ENCODE measurements at regions not wholly inside any gene's neighbourhood (a gene's known extent, or its start where the extent isn't known, plus 50 kb on each side); places are given as distances from the start of the nearest gene placed in this dataset.
A peak's percentile ranks its signal among the peaks of the same experiment; 100 is the strongest.
"Not testable (repeated sequence)": the region's sequence is repeated elsewhere in the genome, so short reads cannot be mapped to it uniquely, and the experiment has no call there.

GRCh38 chr6:139883776-139884175 lies 509.3 kb upstream of the CITED2 start:
- no peaks in the 10 kb centered on the region for H3K27me3 ChIP-seq (ENCODE audit: control insufficient read depth, insufficient read depth, low read length)
- H3K4me1 ChIP-seq (ENCODE audit: control insufficient read depth, insufficient read depth, low read length), result peaks cover 8% of the 10 kb centered on the region
- H3K9me3 ChIP-seq (ENCODE audit: control insufficient read depth, insufficient read depth, low read length), result no peaks in the 10 kb centered on the region
- H3K36me3 ChIP-seq (ENCODE audit: control insufficient read depth, insufficient read depth, low read length), result no peaks in the 10 kb centered on the region
- H3K4me3 ChIP-seq (ENCODE audit: low read depth, low read length), result no peak overlapping the region
- WGBS (ENCODE audit: insufficient coverage), result no CpG with 5 or more reads among the region's 5 CpGs
- no peak for DNase-seq (ENCODE audit: low read depth in 4 of 6, low spot score in 6 of 6)
- H3K27ac ChIP-seq (ENCODE audit: low read depth, low read length), result peak overlapping the region; percentile 16

GRCh38 chr6:139882977-139883728 lies 508.7 kb upstream of the CITED2 start:
- Histone ChIP-seq H3K27ac (ENCODE audit: low read depth, low read length) (peak overlapping the region; percentile 6), H3K4me1 (ENCODE audit: control insufficient read depth, insufficient read depth, low read length) (peaks cover 8% of the 10 kb centered on the region), H3K9me3 (ENCODE audit: control insufficient read depth, insufficient read depth, low read length) (no peaks in the 10 kb centered on the region), H3K36me3 (ENCODE audit: control insufficient read depth, insufficient read depth, low read length) (no peaks in the 10 kb centered on the region), H3K4me3 (ENCODE audit: low read depth, low read length) (no peak overlapping the region), H3K27me3 (ENCODE audit: control insufficient read depth, insufficient read depth, low read length) (no peaks in the 10 kb centered on the region)
- WGBS (ENCODE audit: insufficient coverage), result 55% methylated on average over 2 of the region's 3 CpGs
- peak in 2 of 6 donors; percentile 47 to 56 for DNase-seq (ENCODE audit: low read depth in 4 of 6, low spot score in 6 of 6)

- WGBS (ENCODE audit: insufficient coverage), result no CpG with 5 or more reads among the region's 6 CpGs
- Histone ChIP-seq H3K27ac (ENCODE audit: low read depth, low read length) (no peak overlapping the region), H3K27me3 (ENCODE audit: control insufficient read depth, insufficient read depth, low read length) (no peaks in the 10 kb centered on the region), H3K4me1 (ENCODE audit: control insufficient read depth, insufficient read depth, low read length) (peaks cover 8% of the 10 kb centered on the region), H3K4me3 (ENCODE audit: low read depth, low read length) (no peak overlapping the region), H3K9me3 (ENCODE audit: control insufficient read depth, insufficient read depth, low read length) (no peaks in the 10 kb centered on the region), H3K36me3 (ENCODE audit: control insufficient read depth, insufficient read depth, low read length) (no peaks in the 10 kb centered on the region)
- DNase-seq (ENCODE audit: low read depth in 4 of 6, low spot score in 6 of 6), result peak in 1 of 6 donors; percentile 24
Measured at GRCh38 chr6:139882234-139882633, 507.8 kb upstream of the CITED2 start.

- 75% methylated on average over 1 of the region's 2 CpGs for WGBS (ENCODE audit: insufficient coverage)
- no peaks in the 10 kb centered on the region for H3K9me3 ChIP-seq (ENCODE audit: control insufficient read depth, insufficient read depth, low read length)
- no peak overlapping the region for H3K27ac ChIP-seq (ENCODE audit: low read depth, low read length)
- H3K27me3 ChIP-seq (ENCODE audit: control insufficient read depth, insufficient read depth, low read length), result no peaks in the 10 kb centered on the region
- peak in 2 of 6 donors; percentile 66 to 81 for DNase-seq (ENCODE audit: low read depth in 4 of 6, low spot score in 6 of 6)
- no peaks in the 10 kb centered on the region for H3K36me3 ChIP-seq (ENCODE audit: control insufficient read depth, insufficient read depth, low read length)
- peaks cover 8% of the 10 kb centered on the region for H3K4me1 ChIP-seq (ENCODE audit: control insufficient read depth, insufficient read depth, low read length)
- H3K4me3 ChIP-seq (ENCODE audit: low read depth, low read length), result no peak overlapping the region
Measured at GRCh38 chr6:139881728-139882211, 507.3 kb upstream of the CITED2 start.

- H3K9me3 ChIP-seq (ENCODE audit: control insufficient read depth, insufficient read depth, low read length), result no peaks in the 10 kb centered on the region
- peaks cover 8% of the 10 kb centered on the region for H3K4me1 ChIP-seq (ENCODE audit: control insufficient read depth, insufficient read depth, low read length)
- no peak overlapping the region for H3K27ac ChIP-seq (ENCODE audit: low read depth, low read length)
- H3K4me3 ChIP-seq (ENCODE audit: low read depth, low read length), result no peak overlapping the region
- no peaks in the 10 kb centered on the region for H3K36me3 ChIP-seq (ENCODE audit: control insufficient read depth, insufficient read depth, low read length)
- H3K27me3 ChIP-seq (ENCODE audit: control insufficient read depth, insufficient read depth, low read length), result no peaks in the 10 kb centered on the region
- no CpG with 5 or more reads among the region's 4 CpGs for WGBS (ENCODE audit: insufficient coverage)
- peak in 2 of 6 donors; percentile 45 to 57 for DNase-seq (ENCODE audit: low read depth in 4 of 6, low spot score in 6 of 6)
Measured at GRCh38 chr6:139881236-139881635, 506.8 kb upstream of the CITED2 start.

GRCh38 chr6:139879823-139880356 lies 505.4 kb upstream of the CITED2 start:
- Histone ChIP-seq H3K27ac (ENCODE audit: low read depth, low read length) (no peak overlapping the region), H3K4me3 (ENCODE audit: low read depth, low read length) (no peak overlapping the region), H3K36me3 (ENCODE audit: control insufficient read depth, insufficient read depth, low read length) (no peaks in the 10 kb centered on the region), H3K9me3 (ENCODE audit: control insufficient read depth, insufficient read depth, low read length) (no peaks in the 10 kb centered on the region), H3K4me1 (ENCODE audit: control insufficient read depth, insufficient read depth, low read length) (peaks cover 8% of the 10 kb centered on the region), H3K27me3 (ENCODE audit: control insufficient read depth, insufficient read depth, low read length) (no peaks in the 10 kb centered on the region)
- no peak for DNase-seq (ENCODE audit: low read depth in 4 of 6, low spot score in 6 of 6)
- 100% methylated on average over 1 of the region's 5 CpGs for WGBS (ENCODE audit: insufficient coverage)

- H3K4me3 ChIP-seq (ENCODE audit: low read depth, low read length); H3K4me1 ChIP-seq (ENCODE audit: control insufficient read depth, insufficient read depth, low read length); H3K27ac ChIP-seq (ENCODE audit: low read depth, low read length); H3K9me3 ChIP-seq (ENCODE audit: control insufficient read depth, insufficient read depth, low read length); H3K36me3 ChIP-seq (ENCODE audit: control insufficient read depth, insufficient read depth, low read length); H3K27me3 ChIP-seq (ENCODE audit: control insufficient read depth, insufficient read depth, low read length); DNase-seq (ENCODE audit: low read depth in 4 of 6, low spot score in 6 of 6): not testable (repeated sequence)
- 100% methylated on average over 5 of the region's 12 CpGs for WGBS (ENCODE audit: insufficient coverage)
Measured at GRCh38 chr6:139879241-139879640, 504.8 kb upstream of the CITED2 start.

- Histone ChIP-seq H3K27ac (ENCODE audit: low read depth, low read length) (no peak overlapping the region), H3K4me1 (ENCODE audit: control insufficient read depth, insufficient read depth, low read length) (peaks cover 8% of the 10 kb centered on the region), H3K9me3 (ENCODE audit: control insufficient read depth, insufficient read depth, low read length) (no peaks in the 10 kb centered on the region), H3K4me3 (ENCODE audit: low read depth, low read length) (no peak overlapping the region), H3K36me3 (ENCODE audit: control insufficient read depth, insufficient read depth, low read length) (no peaks in the 10 kb centered on the region), H3K27me3 (ENCODE audit: control insufficient read depth, insufficient read depth, low read length) (no peaks in the 10 kb centered on the region)
- over 99% methylated on average over 8 of the region's 8 CpGs for WGBS (ENCODE audit: insufficient coverage)
- no peak for DNase-seq (ENCODE audit: low read depth in 4 of 6, low spot score in 6 of 6)
Measured at GRCh38 chr6:139877828-139878405, 503.5 kb upstream of the CITED2 start.

GRCh38 chr6:139872665-139873064 lies 498.2 kb upstream of the CITED2 start:
- Histone ChIP-seq H3K4me1 (ENCODE audit: control insufficient read depth, insufficient read depth, low read length) (no peaks in the 10 kb centered on the region), H3K4me3 (ENCODE audit: low read depth, low read length) (no peak overlapping the region), H3K27ac (ENCODE audit: low read depth, low read length) (no peak overlapping the region), H3K9me3 (ENCODE audit: control insufficient read depth, insufficient read depth, low read length) (no peaks in the 10 kb centered on the region), H3K36me3 (ENCODE audit: control insufficient read depth, insufficient read depth, low read length) (no peaks in the 10 kb centered on the region), H3K27me3 (ENCODE audit: control insufficient read depth, insufficient read depth, low read length) (no peaks in the 10 kb centered on the region)
- WGBS (ENCODE audit: insufficient coverage), result 60% methylated on average over 1 of the region's 2 CpGs
- peak in 2 of 6 donors; percentile 45 to 57 for DNase-seq (ENCODE audit: low read depth in 4 of 6, low spot score in 6 of 6)
